SK-N-SH treated with all-trans-retinoic acid at 6 μM for 48 hours (cell line): ENCODE measurements at regions not wholly inside any gene's neighbourhood (a gene's known extent, or its start where the extent isn't known, plus 50 kb on each side); places are given as distances from the start of the nearest gene placed in this dataset.
A peak's percentile ranks its signal among the peaks of the same experiment; 100 is the strongest.

Experiments
- ATAC-seq: fragments of 200-7000 bp; cut with Tn5 transposase; 3 replicates; pipeline ENCODE4 v1.9.1; 2020; ENCODE audit warnings: mild to moderate bottlenecking, moderate library complexity
- ARNTL ChIP-seq: fragments of 450-650 bp; formaldehyde crosslinking; IDR thresholded peaks from 2 replicates; pipeline ENCODE4 v1.5.0; 2020; ENCODE audit warnings: low read depth, mild to moderate bottlenecking, moderate library complexity, borderline replicate concordance
- BACH2 ChIP-seq: fragments of 250-450 bp; sonication (Bioruptor Pico); IDR thresholded peaks from 2 replicates; pipeline ENCODE4 v1.9.0; 2021; ENCODE audit warnings: mild to moderate bottlenecking, borderline replicate concordance
- CREB5 ChIP-seq: fragments of 250-450 bp; sonication (Bioruptor Pico); IDR thresholded peaks from 2 replicates; pipeline ENCODE4 v1.5.1; 2020; ENCODE audit warnings: low read depth, mild to moderate bottlenecking, moderate library complexity
- CSDC2 ChIP-seq: fragments of 250-450 bp; sonication (Bioruptor Pico); IDR thresholded peaks from 2 replicates; pipeline ENCODE4 v1.5.0; 2020; ENCODE audit warnings: mild to moderate bottlenecking, moderate library complexity
- CSRNP3 ChIP-seq: fragments of 250-450 bp; sonication (Bioruptor Pico); IDR thresholded peaks from 2 replicates; pipeline ENCODE4 v1.5.1; 2021; ENCODE audit warnings: mild to moderate bottlenecking, moderate library complexity
- ESRRG ChIP-seq: fragments of 250-450 bp; sonication (Bioruptor Pico); IDR thresholded peaks from 2 replicates; pipeline ENCODE4 v1.6.1; 2021; ENCODE audit warnings: mild to moderate bottlenecking
- GLIS3 ChIP-seq: fragments of 250-450 bp; sonication (Bioruptor Pico); IDR thresholded peaks from 2 replicates; pipeline ENCODE4 v1.5.0; 2020; ENCODE audit warnings: mild to moderate bottlenecking, moderate library complexity
- ISL1 ChIP-seq: fragments of 250-450 bp; sonication (Bioruptor Pico); IDR thresholded peaks from 2 replicates; pipeline ENCODE4 v2.1.2; 2022; ENCODE audit warnings: mild to moderate bottlenecking, moderate library complexity
- OSR1 ChIP-seq: fragments of 250-450 bp; sonication (Bioruptor Pico); IDR thresholded peaks from 2 replicates; pipeline ENCODE4 v1.8.0; 2022; ENCODE audit warnings: moderate library complexity, mild to moderate bottlenecking, inconsistent platforms
- PATZ1 ChIP-seq: fragments of 250-450 bp; sonication (Bioruptor Pico); IDR thresholded peaks from 2 replicates; pipeline ENCODE4 v1.8.0; 2020; ENCODE audit warnings: mild to moderate bottlenecking, moderate library complexity, borderline replicate concordance
- POU6F1 ChIP-seq: fragments of 250-450 bp; sonication (Bioruptor Pico); IDR thresholded peaks from 2 replicates; pipeline ENCODE4 v1.8.0; 2021; ENCODE audit warnings: low read depth, mild to moderate bottlenecking, moderate library complexity, borderline replicate concordance
- PPARA ChIP-seq: fragments of 250-450 bp; sonication (Bioruptor Pico); IDR thresholded peaks from 2 replicates; pipeline ENCODE4 v1.5.0; 2020; ENCODE audit warnings: mild to moderate bottlenecking, borderline replicate concordance
- RARB ChIP-seq: fragments of 250-450 bp; sonication (Bioruptor Pico); IDR thresholded peaks from 2 replicates; pipeline ENCODE4 v1.8.0; 2021; ENCODE audit warnings: mild to moderate bottlenecking, moderate library complexity
- SNAI2 ChIP-seq: fragments of 250-450 bp; sonication (Bioruptor Pico); IDR thresholded peaks from 2 replicates; pipeline ENCODE4 v1.5.0; 2020; ENCODE audit warnings: mild to moderate bottlenecking, moderate library complexity
- TCF4 ChIP-seq: fragments of 250-450 bp; sonication (Bioruptor Pico); IDR thresholded peaks from 2 replicates; pipeline ENCODE4 v1.8.0; 2021; ENCODE audit warnings: mild to moderate bottlenecking, moderate library complexity, borderline replicate concordance
- TOX ChIP-seq: fragments of 250-450 bp; sonication (Bioruptor Pico); IDR thresholded peaks from 2 replicates; pipeline ENCODE4 v1.8.0; 2021; ENCODE audit warnings: mild to moderate bottlenecking, moderate library complexity, borderline replicate concordance
- TSHZ2 ChIP-seq: fragments of 250-450 bp; sonication (Bioruptor Pico); IDR thresholded peaks from 2 replicates; pipeline ENCODE4 v1.5.0; 2020; ENCODE audit warnings: mild to moderate bottlenecking, moderate library complexity
- ZFP3 ChIP-seq: fragments of 250-450 bp; sonication (Bioruptor Pico); IDR thresholded peaks from 2 replicates; pipeline ENCODE4 v1.5.0; 2020; ENCODE audit warnings: mild to moderate bottlenecking, moderate library complexity
- ZFP30 ChIP-seq: fragments of 450-650 bp; formaldehyde crosslinking; IDR thresholded peaks from 2 replicates; pipeline ENCODE4 v1.5.0; 2022; ENCODE audit warnings: mild to moderate bottlenecking, moderate library complexity
- ZNF565 ChIP-seq: fragments of 450-650 bp; formaldehyde crosslinking; conservative IDR thresholded peaks from 2 replicates; pipeline ENCODE4 v1.5.0; 2020; ENCODE audit warnings: low read depth, mild to moderate bottlenecking, moderate library complexity
- ZNF70 ChIP-seq: fragments of 450-650 bp; formaldehyde crosslinking; IDR thresholded peaks from 2 replicates; pipeline ENCODE4 v1.5.0; 2020; ENCODE audit warnings: mild to moderate bottlenecking, moderate library complexity
- ZNF8 ChIP-seq: fragments of 450-650 bp; formaldehyde crosslinking; IDR thresholded peaks from 2 replicates; pipeline ENCODE4 v1.5.0; 2020; ENCODE audit warnings: mild to moderate bottlenecking, moderate library complexity

- TF ChIP-seq CSRNP3 (CRISPR knock-in tag) (no peak), ZNF70 (CRISPR knock-in tag) (no peak), ZNF565 (CRISPR knock-in tag) (no peak), POU6F1 (CRISPR knock-in tag) (no peak), TCF4 (CRISPR knock-in tag) (no peak), ZNF8 (CRISPR knock-in tag) (no peak), OSR1 (CRISPR knock-in tag) (no peak), TOX (CRISPR knock-in tag) (no peak), ESRRG (no peak), PPARA (no peak), ISL1 (CRISPR knock-in tag) (no peak), GLIS3 (CRISPR knock-in tag) (no peak), BACH2 (CRISPR knock-in tag) (no peak)
These were observed 1055.0 kb downstream of the RPA4 start for GRCh38 chrX:97938706-97939105.

GRCh38 chrX:97968376-97969163 is 1084.9 kb downstream of the RPA4 start:
- ATAC-seq: no peak
- TF ChIP-seq ZNF8 (CRISPR knock-in tag) (no peak), OSR1 (CRISPR knock-in tag) (no peak), PPARA (no peak), ZFP3 (no peak), RARB (CRISPR knock-in tag) (no peak), TSHZ2 (CRISPR knock-in tag) (no peak), BACH2 (CRISPR knock-in tag) (no peak), ZNF565 (CRISPR knock-in tag) (no peak), CREB5 (CRISPR knock-in tag) (no peak), CSDC2 (CRISPR knock-in tag) (no peak), POU6F1 (CRISPR knock-in tag) (no peak), ISL1 (CRISPR knock-in tag) (no peak), TOX (CRISPR knock-in tag) (no peak), SNAI2 (no peak), PATZ1 (CRISPR knock-in tag) (no peak), ZFP30 (no peak), TCF4 (CRISPR knock-in tag) (no peak), ARNTL (CRISPR knock-in tag) (no peak), ESRRG (no peak), CSRNP3 (CRISPR knock-in tag) (no peak)

More at GRCh38 chrX:97938706-97939105, 1055.0 kb downstream of the RPA4 start:
- peak; percentile 33; the same call in 1 of the 3 replicates for ATAC-seq
